ENCODE measurements at regions not wholly inside any gene's neighbourhood (a gene's known extent, or its start where the extent isn't known, plus 50 kb on each side); places are given as distances from the start of the nearest gene placed in this dataset.
"Not testable (repeated sequence)": the region's sequence is repeated elsewhere in the genome, so short reads cannot be mapped to it uniquely, and the experiment has no call there.

- Histone ChIP-seq H3K27me3 (replicated peaks) (no peaks in the 10 kb centered on the region), H3K4me3 (no peak overlapping the region), H3K27ac (no peak overlapping the region), H3K9me3 (replicated peaks) (no peaks in the 10 kb centered on the region), H3K36me3 (no peaks in the 10 kb centered on the region), H3K4me1 (replicated peaks) (peaks cover 10% of the 10 kb centered on the region; the same call in 1 of the 2 replicates)
- DNase-seq (ENCODE audit: low read depth in 1 of 2, low spot score in 2 of 2) = no peak
These were observed 104.9 kb downstream of the CHIC2 start for GRCh38 chr4:53959343-53960120.

- H3K27ac ChIP-seq = no peak overlapping the region
- H3K4me3 ChIP-seq = no peak overlapping the region
- H3K36me3 ChIP-seq = no peaks in the 10 kb centered on the region
- no peak for DNase-seq (ENCODE audit: low read depth in 1 of 2, low spot score in 2 of 2)
- no peaks in the 10 kb centered on the region for H3K27me3 ChIP-seq (replicated peaks)
- no peaks in the 10 kb centered on the region for H3K4me1 ChIP-seq (replicated peaks)
- no peaks in the 10 kb centered on the region for H3K9me3 ChIP-seq (replicated peaks)
These were observed 108.0 kb downstream of the CHIC2 start for GRCh38 chr4:53956454-53956853.

GRCh38 chr4:53956053-53956452 is 108.4 kb downstream of the CHIC2 start:
- Histone ChIP-seq H3K9me3 (replicated peaks) (no peaks in the 10 kb centered on the region), H3K27me3 (replicated peaks) (no peaks in the 10 kb centered on the region), H3K4me3 (no peak overlapping the region), H3K27ac (no peak overlapping the region), H3K4me1 (replicated peaks) (no peaks in the 10 kb centered on the region), H3K36me3 (no peaks in the 10 kb centered on the region)
- DNase-seq (ENCODE audit: low read depth in 1 of 2, low spot score in 2 of 2) = no peak

GRCh38 chr4:53951414-53951813 is 113.0 kb downstream of the CHIC2 start:
- H3K9me3 ChIP-seq (replicated peaks) = no peaks in the 10 kb centered on the region
- DNase-seq (ENCODE audit: low read depth in 1 of 2, low spot score in 2 of 2) = no peak
- no peaks in the 10 kb centered on the region for H3K36me3 ChIP-seq
- no peak overlapping the region for H3K27ac ChIP-seq
- no peak overlapping the region for H3K4me3 ChIP-seq
- no peaks in the 10 kb centered on the region for H3K4me1 ChIP-seq (replicated peaks)
- H3K27me3 ChIP-seq (replicated peaks) = no peaks in the 10 kb centered on the region

GRCh38 chr4:53943345-53944085 is 120.9 kb downstream of the CHIC2 start:
- peak in 1 of 2 experiments; percentile 31 for DNase-seq (ENCODE audit: low read depth in 1 of 2, low spot score in 2 of 2)
- no peaks in the 10 kb centered on the region for H3K27me3 ChIP-seq (replicated peaks)
- H3K4me3 ChIP-seq = no peak overlapping the region
- H3K4me1 ChIP-seq (replicated peaks) = peaks cover 10% of the 10 kb centered on the region
- no peaks in the 10 kb centered on the region for H3K36me3 ChIP-seq
- H3K27ac ChIP-seq = no peak overlapping the region
- H3K9me3 ChIP-seq (replicated peaks) = peaks cover 3% of the 10 kb centered on the region

GRCh38 chr4:53942712-53943111 is 121.7 kb downstream of the CHIC2 start:
- no peaks in the 10 kb centered on the region for H3K36me3 ChIP-seq
- no peaks in the 10 kb centered on the region for H3K27me3 ChIP-seq (replicated peaks)
- peaks cover 3% of the 10 kb centered on the region for H3K9me3 ChIP-seq (replicated peaks)
- no peak overlapping the region for H3K27ac ChIP-seq
- H3K4me3 ChIP-seq = no peak overlapping the region
- DNase-seq (ENCODE audit: low read depth in 1 of 2, low spot score in 2 of 2) = no peak
- H3K4me1 ChIP-seq (replicated peaks) = peaks cover 10% of the 10 kb centered on the region

GRCh38 chr4:53941331-53941730 is 123.1 kb downstream of the CHIC2 start:
- no peaks in the 10 kb centered on the region for H3K36me3 ChIP-seq
- DNase-seq (ENCODE audit: low read depth in 1 of 2, low spot score in 2 of 2) = no peak
- H3K9me3 ChIP-seq (replicated peaks) = peaks cover 3% of the 10 kb centered on the region
- H3K27me3 ChIP-seq (replicated peaks) = no peaks in the 10 kb centered on the region
- H3K27ac ChIP-seq = no peak overlapping the region
- peaks cover 10% of the 10 kb centered on the region for H3K4me1 ChIP-seq (replicated peaks)
- no peak overlapping the region for H3K4me3 ChIP-seq

- not testable (repeated sequence) for H3K27me3 ChIP-seq (replicated peaks); DNase-seq (ENCODE audit: low read depth in 1 of 2, low spot score in 2 of 2); H3K4me3 ChIP-seq; H3K9me3 ChIP-seq (replicated peaks); H3K27ac ChIP-seq; H3K36me3 ChIP-seq
- H3K4me1 ChIP-seq (replicated peaks) = peaks cover 10% of the 10 kb centered on the region
These were observed 124.5 kb downstream of the CHIC2 start for GRCh38 chr4:53939892-53940291.

GRCh38 chr4:53937918-53938317 is 126.5 kb downstream of the CHIC2 start:
- Histone ChIP-seq H3K4me3 (no peak overlapping the region), H3K27me3 (replicated peaks) (no peaks in the 10 kb centered on the region), H3K4me1 (replicated peaks) (no peaks in the 10 kb centered on the region), H3K36me3 (no peaks in the 10 kb centered on the region), H3K27ac (no peak overlapping the region), H3K9me3 (replicated peaks) (peaks cover 3% of the 10 kb centered on the region)
- DNase-seq (ENCODE audit: low read depth in 1 of 2, low spot score in 2 of 2) = no peak

GRCh38 chr4:53937327-53937726 is 127.1 kb downstream of the CHIC2 start:
- DNase-seq (ENCODE audit: low read depth in 1 of 2, low spot score in 2 of 2) = no peak
- Histone ChIP-seq H3K4me3 (no peak overlapping the region), H3K27me3 (replicated peaks) (no peaks in the 10 kb centered on the region), H3K9me3 (replicated peaks) (peaks cover 3% of the 10 kb centered on the region), H3K4me1 (replicated peaks) (no peaks in the 10 kb centered on the region), H3K27ac (no peak overlapping the region), H3K36me3 (no peaks in the 10 kb centered on the region)

GRCh38 chr4:53935780-53936179 is 128.6 kb downstream of the CHIC2 start:
- no peak overlapping the region for H3K4me3 ChIP-seq
- H3K27ac ChIP-seq = no peak overlapping the region
- no peak for DNase-seq (ENCODE audit: low read depth in 1 of 2, low spot score in 2 of 2)
- no peaks in the 10 kb centered on the region for H3K27me3 ChIP-seq (replicated peaks)
- H3K36me3 ChIP-seq = no peaks in the 10 kb centered on the region
- H3K4me1 ChIP-seq (replicated peaks) = no peaks in the 10 kb centered on the region
- peaks cover 3% of the 10 kb centered on the region for H3K9me3 ChIP-seq (replicated peaks)

- Histone ChIP-seq H3K4me1 (replicated peaks) (peaks cover 14% of the 10 kb centered on the region), H3K27ac (no peak overlapping the region), H3K27me3 (replicated peaks) (no peaks in the 10 kb centered on the region), H3K9me3 (replicated peaks) (no peaks in the 10 kb centered on the region), H3K36me3 (no peaks in the 10 kb centered on the region), H3K4me3 (no peak overlapping the region)
- DNase-seq (ENCODE audit: low read depth in 1 of 2, low spot score in 2 of 2) = no peak
These were observed 131.4 kb downstream of the CHIC2 start for GRCh38 chr4:53932796-53933610.

- DNase-seq (ENCODE audit: low read depth in 1 of 2, low spot score in 2 of 2) = no peak
- Histone ChIP-seq H3K4me3 (no peak overlapping the region), H3K27me3 (replicated peaks) (no peaks in the 10 kb centered on the region), H3K9me3 (replicated peaks) (no peaks in the 10 kb centered on the region), H3K27ac (no peak overlapping the region), H3K4me1 (replicated peaks) (peaks cover 14% of the 10 kb centered on the region), H3K36me3 (no peaks in the 10 kb centered on the region)
These were observed 132.9 kb downstream of the CHIC2 start for GRCh38 chr4:53931461-53931961.
